C4-2B (cell line): ENCODE measurements at regions not wholly inside any gene's neighbourhood (a gene's known extent, or its start where the extent isn't known, plus 50 kb on each side); places are given as distances from the start of the nearest gene placed in this dataset.

Experiments used
- H3K27ac ChIP-seq: fragments of 450-650 bp; 2 replicates; pipeline ENCODE4 v1.5.1; 2017
- CTCF ChIP-seq: fragments of 450-650 bp; conservative IDR thresholded peaks from 2 replicates; pipeline ENCODE4 v1.5.1; 2017; ENCODE audit warnings: mild to moderate bottlenecking
- ZFX ChIP-seq: fragments of 450-650 bp; IDR thresholded peaks from 2 replicates; pipeline ENCODE4 v1.6.1; 2017

GRCh38 chr15:27660676-27661075, 438.4 kb downstream of the OCA2 start:
- TF ChIP-seq CTCF: no peak
- no peak for TF ChIP-seq ZFX
- no peak overlapping the region for H3K27ac ChIP-seq

- TF ChIP-seq CTCF (no peak), ZFX (no peak)
These were observed 442.7 kb downstream of the OCA2 start for GRCh38 chr15:27656296-27656987.

GRCh38 chr15:27655056-27655455, 444.1 kb downstream of the OCA2 start:
- H3K27ac ChIP-seq: no peak overlapping the region
- no peak for TF ChIP-seq ZFX
- TF ChIP-seq CTCF: no peak

More at GRCh38 chr15:27656296-27656987, 442.7 kb downstream of the OCA2 start:
- H3K27ac ChIP-seq: no peak overlapping the region

- H3K27ac ChIP-seq: no peak overlapping the region
- TF ChIP-seq ZFX (no peak), CTCF (no peak)
These were observed 448.9 kb downstream of the OCA2 start for GRCh38 chr15:27650244-27650643.

GRCh38 chr15:27648359-27648758, 450.8 kb downstream of the OCA2 start:
- no peak for TF ChIP-seq ZFX
- TF ChIP-seq CTCF: no peak

GRCh38 chr15:27646531-27646930, 452.6 kb downstream of the OCA2 start:
- TF ChIP-seq ZFX: no peak
- TF ChIP-seq CTCF: no peak
- no peak overlapping the region for H3K27ac ChIP-seq

More at GRCh38 chr15:27648359-27648758, 450.8 kb downstream of the OCA2 start:
- H3K27ac ChIP-seq: no peak overlapping the region

- TF ChIP-seq ZFX (no peak), CTCF (no peak)
- H3K27ac ChIP-seq: no peak overlapping the region
These were observed 453.4 kb downstream of the OCA2 start for GRCh38 chr15:27645672-27646071.
